HepG2 (cell line): ENCODE measurements at regions not wholly inside any gene's neighbourhood (a gene's known extent, or its start where the extent isn't known, plus 50 kb on each side); places are given as distances from the start of the nearest gene placed in this dataset.
A peak's percentile ranks its signal among the peaks of the same experiment; 100 is the strongest.

Experiments used
- ARNTL ChIP-seq: sonication (generic); formaldehyde crosslinking; IDR thresholded peaks from 2 replicates; pipeline ENCODE4 v1.4.0; 2020; ENCODE audit warnings: mild to moderate bottlenecking, missing genetic modification reagents
- ATRX ChIP-seq: sonication (generic); formaldehyde crosslinking; IDR thresholded peaks from 2 replicates; pipeline ENCODE4 v1.4.0; 2020; ENCODE audit warnings: missing genetic modification reagents, borderline replicate concordance
- CCAR2 ChIP-seq: fragments of 200-400 bp; formaldehyde crosslinking; optimal IDR thresholded peaks from 2 replicates; pipeline ENCODE3; 2018; ENCODE audit warnings: low read depth, mild to moderate bottlenecking, low read length, moderate library complexity
- CREB3 ChIP-seq: sonication (generic); formaldehyde crosslinking; IDR thresholded peaks from 2 replicates; pipeline ENCODE4 v1.5.0; 2020; ENCODE audit warnings: missing genetic modification reagents
- ETV5 ChIP-seq: IDR thresholded peaks from 2 replicates; pipeline ENCODE4 v1.6.1; 2018; ENCODE audit warnings: missing biosample characterization, missing genetic modification reagents, inconsistent platforms, borderline replicate concordance
- HNRNPH1 ChIP-seq: fragments of 200-400 bp; formaldehyde crosslinking; optimal IDR thresholded peaks from 2 replicates; pipeline ENCODE3; 2017; ENCODE audit warnings: mild to moderate bottlenecking, low read depth, low read length
- MEF2D ChIP-seq: sonication (generic); formaldehyde crosslinking; IDR thresholded peaks from 2 replicates; pipeline ENCODE4 v1.5.1; 2020; ENCODE audit warnings: mild to moderate bottlenecking, missing genetic modification reagents
- NFE2 ChIP-seq: sonication (generic); formaldehyde crosslinking; IDR thresholded peaks from 2 replicates; pipeline ENCODE4 v1.4.0; 2020; ENCODE audit warnings: missing genetic modification reagents
- PHF20 ChIP-seq: sonication (generic); formaldehyde crosslinking; IDR thresholded peaks from 2 replicates; pipeline ENCODE4 v1.5.0; 2020; ENCODE audit warnings: mild to moderate bottlenecking, missing genetic modification reagents
- SIN3B ChIP-seq: fragments of 150-350 bp; IDR thresholded peaks from 2 replicates; pipeline ENCODE4 v1.6.1; 2014; ENCODE audit warnings: low read length
- SMAD3 ChIP-seq: sonication (generic); formaldehyde crosslinking; IDR thresholded peaks from 2 replicates; pipeline ENCODE4 v1.4.0; 2020; ENCODE audit warnings: missing genetic modification reagents
- USF2 ChIP-seq, 2 experiments: sonication (generic) in 1 of 2; formaldehyde crosslinking in 1 of 2; IDR thresholded peaks; 2 replicates each; pipeline versions ENCODE4 v1.5.1 to v1.6.1; 2011 to 2020; ENCODE audit warnings: borderline replicate concordance in 1 of 2, low read depth in 1 of 2, low read length in 1 of 2, mild to moderate bottlenecking in 1 of 2, missing genetic modification reagents in 1 of 2, moderate library complexity in 1 of 2
- ZNF563 ChIP-seq: sonication (generic); formaldehyde crosslinking; IDR thresholded peaks from 2 replicates; pipeline ENCODE4 v1.8.0; 2022; ENCODE audit warnings: mild to moderate bottlenecking, moderate library complexity, missing genetic modification reagents
- ZNF781 ChIP-seq: sonication (generic); formaldehyde crosslinking; IDR thresholded peaks from 2 replicates; pipeline ENCODE4 v1.5.1; 2020; ENCODE audit warnings: borderline replicate concordance, mild to moderate bottlenecking, missing genetic modification reagents; ENCODE audit errors: not compliant biosample characterization
- ZNF782 ChIP-seq: sonication (generic); formaldehyde crosslinking; IDR thresholded peaks from 2 replicates; pipeline ENCODE4 v1.4.0; 2020; ENCODE audit warnings: missing genetic modification reagents, mild to moderate bottlenecking, borderline replicate concordance
- TF ChIP-seq, protein P1 (sequence below): sonication (generic); formaldehyde crosslinking; IDR thresholded peaks from 2 replicates; pipeline ENCODE4 v1.5.0; 2020; ENCODE audit warnings: missing genetic modification reagents
- TF ChIP-seq, protein P2 (sequence below): sonication (generic); formaldehyde crosslinking; conservative IDR thresholded peaks from 2 replicates; pipeline ENCODE4 v1.4.0; 2020; ENCODE audit warnings: missing genetic modification reagents
- TF ChIP-seq, protein P3 (sequence below): sonication (generic); formaldehyde crosslinking; IDR thresholded peaks from 2 replicates; pipeline ENCODE4 v1.4.0; 2020; ENCODE audit warnings: low read depth, missing genetic modification reagents

DNA sequence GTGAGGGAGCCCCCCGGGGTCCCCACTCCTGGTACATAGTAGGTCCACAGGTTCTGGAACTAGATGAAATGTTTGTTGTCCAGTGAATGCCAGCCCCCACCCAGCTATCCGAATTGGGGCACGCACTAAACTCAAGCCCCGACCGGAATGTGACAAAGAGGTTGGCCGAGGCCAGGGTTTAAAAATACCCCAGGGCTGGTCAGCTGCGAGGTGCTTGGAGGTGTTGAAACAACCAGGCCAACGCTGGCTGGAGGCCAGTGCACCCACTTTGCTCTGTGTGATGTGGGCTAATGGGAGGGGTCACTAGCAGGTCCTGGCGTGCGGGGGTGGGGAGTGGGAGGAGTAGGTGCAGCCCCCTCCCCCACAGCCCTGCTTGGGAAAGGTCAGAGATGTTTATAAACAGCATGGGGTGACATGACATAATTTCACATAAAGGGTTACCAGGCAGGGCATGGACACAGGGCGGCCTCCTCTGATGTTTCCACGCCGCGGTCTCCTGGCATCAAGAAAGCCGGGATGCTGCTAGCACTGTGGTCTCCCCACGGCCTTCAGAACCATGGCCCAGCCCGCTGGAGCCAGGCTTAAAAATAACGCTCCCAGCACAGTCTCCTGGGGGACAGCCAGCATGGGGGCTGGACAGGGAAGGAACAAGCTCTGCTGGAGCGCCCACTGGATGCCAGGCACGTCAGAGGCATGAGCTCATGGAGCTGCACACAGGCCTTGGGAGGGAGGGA lies 111.2 kb upstream of the PTPN1 start (continued):
- TF ChIP-seq, protein P1, sequence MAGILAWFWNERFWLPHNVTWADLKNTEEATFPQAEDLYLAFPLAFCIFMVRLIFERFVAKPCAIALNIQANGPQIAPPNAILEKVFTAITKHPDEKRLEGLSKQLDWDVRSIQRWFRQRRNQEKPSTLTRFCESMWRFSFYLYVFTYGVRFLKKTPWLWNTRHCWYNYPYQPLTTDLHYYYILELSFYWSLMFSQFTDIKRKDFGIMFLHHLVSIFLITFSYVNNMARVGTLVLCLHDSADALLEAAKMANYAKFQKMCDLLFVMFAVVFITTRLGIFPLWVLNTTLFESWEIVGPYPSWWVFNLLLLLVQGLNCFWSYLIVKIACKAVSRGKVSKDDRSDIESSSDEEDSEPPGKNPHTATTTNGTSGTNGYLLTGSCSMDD = no peak
- TF ChIP-seq NFE2 (CRISPR knock-in tag) (peak; percentile 79), ETV5 (CRISPR knock-in tag) (peak; percentile 89), SIN3B (no peak), ZNF563 (peak; percentile 44; the same call in 1 of the 2 replicates), CREB3 (CRISPR knock-in tag) (no peak; the same call in 1 of the 2 replicates), ZNF781 (no peak), HNRNPH1 (no peak), ARNTL (CRISPR knock-in tag) (peak; percentile 96), ATRX (CRISPR knock-in tag) (no peak), USF2 (IDR thresholded peaks at IDR 0.05; ENCODE audit: low read depth, low read length) (no peak), USF2 (CRISPR knock-in tag; IDR thresholded peaks at IDR 0.05; ENCODE audit: borderline replicate concordance) (peak; percentile 44; the same call in 1 of the 2 replicates), PHF20 (CRISPR knock-in tag) (0 out of 2 replicates have a peak, but pooled peaks have one; percentile 46), MEF2D (CRISPR knock-in tag) (peak; percentile 99), SMAD3 (CRISPR knock-in tag) (peak; percentile 92), CCAR2 (peak; percentile 87), ZNF782 (CRISPR knock-in tag) (no peak; the same call in 1 of the 2 replicates)
- TF ChIP-seq, protein P2, sequence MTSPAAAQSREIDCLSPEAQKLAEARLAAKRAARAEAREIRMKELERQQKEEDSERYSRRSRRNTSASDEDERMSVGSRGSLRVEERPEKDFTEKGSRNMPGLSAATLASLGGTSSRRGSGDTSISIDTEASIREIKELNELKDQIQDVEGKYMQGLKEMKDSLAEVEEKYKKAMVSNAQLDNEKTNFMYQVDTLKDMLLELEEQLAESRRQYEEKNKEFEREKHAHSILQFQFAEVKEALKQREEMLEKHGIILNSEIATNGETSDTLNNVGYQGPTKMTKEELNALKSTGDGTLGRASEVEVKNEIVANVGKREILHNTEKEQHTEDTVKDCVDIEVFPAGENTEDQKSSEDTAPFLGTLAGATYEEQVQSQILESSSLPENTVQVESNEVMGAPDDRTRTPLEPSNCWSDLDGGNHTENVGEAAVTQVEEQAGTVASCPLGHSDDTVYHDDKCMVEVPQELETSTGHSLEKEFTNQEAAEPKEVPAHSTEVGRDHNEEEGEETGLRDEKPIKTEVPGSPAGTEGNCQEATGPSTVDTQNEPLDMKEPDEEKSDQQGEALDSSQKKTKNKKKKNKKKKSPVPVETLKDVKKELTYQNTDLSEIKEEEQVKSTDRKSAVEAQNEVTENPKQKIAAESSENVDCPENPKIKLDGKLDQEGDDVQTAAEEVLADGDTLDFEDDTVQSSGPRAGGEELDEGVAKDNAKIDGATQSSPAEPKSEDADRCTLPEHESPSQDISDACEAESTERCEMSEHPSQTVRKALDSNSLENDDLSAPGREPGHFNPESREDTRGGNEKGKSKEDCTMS (CRISPR knock-in tag) = no peak
- TF ChIP-seq, protein P3, sequence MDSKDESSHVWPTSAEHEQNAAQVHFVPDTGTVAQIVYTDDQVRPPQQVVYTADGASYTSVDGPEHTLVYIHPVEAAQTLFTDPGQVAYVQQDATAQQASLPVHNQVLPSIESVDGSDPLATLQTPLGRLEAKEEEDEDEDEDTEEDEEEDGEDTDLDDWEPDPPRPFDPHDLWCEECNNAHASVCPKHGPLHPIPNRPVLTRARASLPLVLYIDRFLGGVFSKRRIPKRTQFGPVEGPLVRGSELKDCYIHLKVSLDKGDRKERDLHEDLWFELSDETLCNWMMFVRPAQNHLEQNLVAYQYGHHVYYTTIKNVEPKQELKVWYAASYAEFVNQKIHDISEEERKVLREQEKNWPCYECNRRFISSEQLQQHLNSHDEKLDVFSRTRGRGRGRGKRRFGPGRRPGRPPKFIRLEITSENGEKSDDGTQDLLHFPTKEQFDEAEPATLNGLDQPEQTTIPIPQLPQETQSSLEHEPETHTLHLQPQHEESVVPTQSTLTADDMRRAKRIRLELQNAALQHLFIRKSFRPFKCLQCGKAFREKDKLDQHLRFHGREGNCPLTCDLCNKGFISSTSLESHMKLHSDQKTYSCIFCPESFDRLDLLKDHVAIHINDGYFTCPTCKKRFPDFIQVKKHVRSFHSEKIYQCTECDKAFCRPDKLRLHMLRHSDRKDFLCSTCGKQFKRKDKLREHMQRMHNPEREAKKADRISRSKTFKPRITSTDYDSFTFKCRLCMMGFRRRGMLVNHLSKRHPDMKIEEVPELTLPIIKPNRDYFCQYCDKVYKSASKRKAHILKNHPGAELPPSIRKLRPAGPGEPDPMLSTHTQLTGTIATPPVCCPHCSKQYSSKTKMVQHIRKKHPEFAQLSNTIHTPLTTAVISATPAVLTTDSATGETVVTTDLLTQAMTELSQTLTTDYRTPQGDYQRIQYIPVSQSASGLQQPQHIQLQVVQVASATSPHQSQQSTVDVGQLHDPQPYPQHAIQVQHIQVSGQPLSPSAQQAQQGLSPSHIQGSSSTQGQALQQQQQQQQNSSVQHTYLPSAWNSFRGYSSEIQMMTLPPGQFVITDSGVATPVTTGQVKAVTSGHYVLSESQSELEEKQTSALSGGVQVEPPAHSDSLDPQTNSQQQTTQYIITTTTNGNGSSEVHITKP (CRISPR knock-in tag) = peak; percentile 86
